Kidney (tissue), 13 donors: ENCODE measurements at regions not wholly inside any gene's neighbourhood (a gene's known extent, or its start where the extent isn't known, plus 50 kb on each side); places are given as distances from the start of the nearest gene placed in this dataset.

ENCODE experiments used
- DNase-seq, 5 donors: peaks; one replicate each; pipeline ENCODE4 v3.0.0-alpha.2; 2013 to 2020
- FAIRE-seq: peaks from 2 replicates; lab custom pipeline; 2012; peaks lifted over from hg19 to GRCh38; lab: Jason Lieb, UNC
- H3K27ac ChIP-seq, 2 donors: one replicate each; pipeline ENCODE4 v1.7.0; 2013; ENCODE audit warnings: low read depth in 2 of 2, low read length in 2 of 2, inconsistent platforms in 1 of 2
- H3K27me3 ChIP-seq: one replicate; pipeline ENCODE4 v1.7.1; 2013; ENCODE audit warnings: low read length, inconsistent platforms; ENCODE audit not compliant: control insufficient read depth, insufficient read depth
- H3K36me3 ChIP-seq, 3 donors: one replicate each; pipeline versions ENCODE4 v1.7.0 to v1.7.1; 2013; ENCODE audit warnings: low read length in 3 of 3, control low read depth in 1 of 3, inconsistent platforms in 1 of 3; ENCODE audit not compliant: insufficient read depth in 3 of 3, control insufficient read depth in 2 of 3
- H3K4me1 ChIP-seq, 3 donors: one replicate each; pipeline versions ENCODE4 v1.7.0 to v1.7.1; 2013; ENCODE audit warnings: low read length in 3 of 3, inconsistent platforms in 1 of 3, low read depth in 1 of 3; ENCODE audit not compliant: control insufficient read depth in 2 of 3, insufficient read depth in 2 of 3
- H3K4me3 ChIP-seq, 3 donors: one replicate each; pipeline versions ENCODE4 v1.7.0 to v1.8.1; 2013; ENCODE audit warnings: low read length in 3 of 3, control low read depth in 1 of 3, inconsistent platforms in 1 of 3
- H3K9ac ChIP-seq, 3 donors: one replicate each; pipeline versions ENCODE4 v1.7.0 to v1.7.1; 2013; ENCODE audit warnings: low read length in 3 of 3, control low read depth in 1 of 3, inconsistent platforms in 1 of 3
- H3K9me3 ChIP-seq, 3 donors: one replicate each; pipeline versions ENCODE4 v1.7.0 to v1.7.1; 2013; ENCODE audit warnings: low read length in 3 of 3, control low read depth in 1 of 3, inconsistent platforms in 1 of 3; ENCODE audit not compliant: control insufficient read depth in 2 of 3, insufficient read depth in 1 of 3
- intact Hi-C: fragments of 100-400 bp; cut with DNase I; formaldehyde crosslinking; loops from one replicate; pipeline ENCODE4 v1.11.1; 2022
- TF ChIP-seq, protein P1 (sequence below): IDR thresholded peaks from 3 replicates; pipeline ENCODE4 v1.5.1; 2012; ENCODE audit warnings: mild to moderate bottlenecking, moderate library complexity, borderline replicate concordance; ENCODE audit not compliant: insufficient read depth; ENCODE audit errors: extremely low read depth
- donor health status: control.
- donor health status: control.
- donor health status: control.
- donor health status: control.
- donor health status: control.
- donor health status: DM: yes; HTN: yes; CAD: no.
- donor health status: Normal renal cell carcinoma (clear cell type).

DNA sequence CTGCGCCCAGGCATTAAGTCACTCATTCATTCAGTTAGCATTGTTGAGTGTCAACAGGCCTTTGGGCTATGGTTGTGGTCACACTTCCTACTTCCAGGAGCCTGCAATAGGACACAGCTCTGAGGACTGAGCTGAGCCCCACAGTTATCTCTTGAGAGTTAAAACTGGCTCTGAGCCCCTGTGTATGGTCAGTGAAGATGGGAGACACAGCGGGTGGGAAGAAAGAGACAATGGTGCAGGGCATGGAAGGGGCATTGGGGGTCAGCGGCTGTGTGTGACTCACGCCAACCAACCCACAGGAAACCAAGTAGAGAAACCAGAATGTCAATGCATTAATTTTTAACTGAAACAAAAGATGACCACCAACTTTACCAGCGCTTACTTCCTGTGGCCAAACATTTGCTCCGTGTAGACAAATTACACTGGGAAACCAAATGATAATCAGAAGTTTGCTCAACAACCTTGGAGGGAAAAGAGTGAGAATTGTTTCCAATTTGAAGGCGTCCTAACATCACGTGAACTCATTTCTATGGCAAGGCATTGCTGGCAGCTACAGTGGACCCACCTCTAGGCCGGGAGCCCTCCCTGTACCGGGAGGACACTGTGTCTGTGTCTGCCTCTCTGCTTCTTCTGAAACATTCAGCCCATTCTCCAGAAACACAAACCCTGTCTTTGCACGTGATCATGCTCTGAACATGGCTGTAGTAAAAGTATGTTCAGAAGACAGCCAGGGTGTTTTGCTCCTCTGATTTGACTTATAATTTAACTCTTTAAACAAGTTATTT is 212.0 kb upstream of the ID2 start:
- FAIRE-seq (no peak), DNase-seq (no peak)
- Histone ChIP-seq H3K4me3 (no peak overlapping the region), H3K9ac (no peak overlapping the region), H3K27ac (no peak overlapping the region), H3K4me1 (no peaks in the 10 kb centered on the region), H3K27me3 (no peaks in the 10 kb centered on the region), H3K36me3 (no peaks in the 10 kb centered on the region), H3K9me3 (no peaks in the 10 kb centered on the region)
- TF ChIP-seq, protein P1, sequence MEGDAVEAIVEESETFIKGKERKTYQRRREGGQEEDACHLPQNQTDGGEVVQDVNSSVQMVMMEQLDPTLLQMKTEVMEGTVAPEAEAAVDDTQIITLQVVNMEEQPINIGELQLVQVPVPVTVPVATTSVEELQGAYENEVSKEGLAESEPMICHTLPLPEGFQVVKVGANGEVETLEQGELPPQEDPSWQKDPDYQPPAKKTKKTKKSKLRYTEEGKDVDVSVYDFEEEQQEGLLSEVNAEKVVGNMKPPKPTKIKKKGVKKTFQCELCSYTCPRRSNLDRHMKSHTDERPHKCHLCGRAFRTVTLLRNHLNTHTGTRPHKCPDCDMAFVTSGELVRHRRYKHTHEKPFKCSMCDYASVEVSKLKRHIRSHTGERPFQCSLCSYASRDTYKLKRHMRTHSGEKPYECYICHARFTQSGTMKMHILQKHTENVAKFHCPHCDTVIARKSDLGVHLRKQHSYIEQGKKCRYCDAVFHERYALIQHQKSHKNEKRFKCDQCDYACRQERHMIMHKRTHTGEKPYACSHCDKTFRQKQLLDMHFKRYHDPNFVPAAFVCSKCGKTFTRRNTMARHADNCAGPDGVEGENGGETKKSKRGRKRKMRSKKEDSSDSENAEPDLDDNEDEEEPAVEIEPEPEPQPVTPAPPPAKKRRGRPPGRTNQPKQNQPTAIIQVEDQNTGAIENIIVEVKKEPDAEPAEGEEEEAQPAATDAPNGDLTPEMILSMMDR: no peak
- intact Hi-C loops: no loop called here

DNA sequence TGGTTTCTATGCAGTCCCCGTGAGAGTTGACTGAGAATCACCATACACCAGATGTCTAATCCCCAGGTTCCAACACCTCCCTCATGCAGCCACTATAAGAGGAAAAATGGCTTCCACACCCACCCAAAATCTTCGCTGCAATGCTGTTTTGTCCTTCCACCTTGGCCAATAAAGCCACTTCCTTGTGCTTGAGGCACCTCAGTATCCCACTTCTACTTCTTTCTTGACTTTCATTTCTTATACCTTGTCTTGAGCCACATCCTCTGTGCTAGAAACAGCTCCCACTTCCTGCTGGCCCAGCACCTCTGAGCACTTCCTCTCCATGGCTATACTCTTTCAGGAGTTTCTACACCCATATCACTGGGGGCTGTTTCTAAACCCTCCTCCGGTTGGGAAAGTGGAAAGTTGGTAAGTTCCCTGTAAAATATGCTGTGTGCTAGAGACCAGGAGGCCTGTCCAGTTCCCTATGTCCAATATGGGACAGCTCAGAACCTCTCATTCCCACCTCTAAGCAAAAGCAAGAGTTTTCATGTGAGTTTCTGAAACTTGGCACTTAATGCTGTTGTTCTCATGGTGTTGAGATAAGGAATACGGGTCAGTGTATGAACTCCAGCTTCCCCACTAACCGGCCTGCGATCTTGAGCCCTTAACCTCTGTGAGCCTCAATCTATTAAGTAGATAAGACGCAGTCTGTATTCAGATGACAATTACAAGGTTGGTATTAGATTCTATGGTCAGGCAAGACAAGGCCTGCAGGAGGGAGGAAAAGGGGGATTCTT is 209.1 kb upstream of the ID2 start:
- Histone ChIP-seq H3K27me3 (no peaks in the 10 kb centered on the region), H3K4me3 (no peak overlapping the region), H3K27ac (no peak overlapping the region), H3K9ac (no peak overlapping the region), H3K9me3 (no peaks in the 10 kb centered on the region), H3K4me1 (peaks cover 0 to 8% (median 5%) of the 10 kb centered on the region in 3 donors), H3K36me3 (no peaks in the 10 kb centered on the region)
- DNase-seq (no peak), FAIRE-seq (no peak)
- TF ChIP-seq, protein P1: no peak
- intact Hi-C loops: no loop called here

DNA sequence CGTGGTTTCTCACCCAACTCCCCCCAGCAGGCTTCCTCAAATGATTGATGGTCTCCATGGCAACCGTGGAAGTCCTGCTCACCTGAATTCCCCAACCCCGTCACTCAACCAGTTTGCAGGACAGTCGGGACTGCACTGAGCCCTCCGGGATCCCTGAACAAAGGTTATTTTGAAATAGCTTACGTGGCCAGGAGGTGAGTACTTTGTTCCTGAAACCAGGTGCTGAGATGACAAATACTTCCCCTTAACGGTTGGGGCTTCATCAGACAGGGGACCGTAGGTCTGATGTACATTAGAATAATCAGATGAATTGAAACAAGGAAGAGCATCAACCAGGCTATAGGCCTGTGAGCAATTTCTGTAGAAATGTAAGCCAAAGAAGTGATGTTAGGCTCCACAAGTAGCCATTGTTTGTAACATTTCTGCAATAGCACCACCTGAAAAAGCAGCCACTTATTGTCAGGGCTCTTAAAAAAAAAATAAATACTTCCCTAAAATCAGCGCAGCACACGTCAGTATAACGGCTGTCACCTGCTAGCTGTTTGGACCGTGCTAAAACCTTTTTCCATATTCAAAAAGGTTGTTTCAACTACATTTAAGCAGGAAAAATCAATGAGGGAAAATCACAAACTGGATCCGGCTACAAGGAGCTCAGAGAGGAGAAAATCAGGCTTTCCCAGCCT is 206.4 kb upstream of the ID2 start:
- no peak overlapping the region for H3K27ac ChIP-seq
- TF ChIP-seq, protein P1: no peak

More for the DNA sequence above, 206.4 kb upstream of the ID2 start:
- intact Hi-C loops: no loop called here
- Histone ChIP-seq H3K36me3 (no peaks in the 10 kb centered on the region), H3K9ac (no peak overlapping the region), H3K27me3 (no peaks in the 10 kb centered on the region), H3K9me3 (no peaks in the 10 kb centered on the region), H3K4me3 (no peak overlapping the region), H3K4me1 (peaks cover 0 to 11% (median 8%) of the 10 kb centered on the region in 3 donors)
- DNase-seq (no peak), FAIRE-seq (no peak)
